ENCODE measurements at regions not wholly inside any gene's neighbourhood (a gene's known extent, or its start where the extent isn't known, plus 50 kb on each side); places are given as distances from the start of the nearest gene placed in this dataset.

DNA sequence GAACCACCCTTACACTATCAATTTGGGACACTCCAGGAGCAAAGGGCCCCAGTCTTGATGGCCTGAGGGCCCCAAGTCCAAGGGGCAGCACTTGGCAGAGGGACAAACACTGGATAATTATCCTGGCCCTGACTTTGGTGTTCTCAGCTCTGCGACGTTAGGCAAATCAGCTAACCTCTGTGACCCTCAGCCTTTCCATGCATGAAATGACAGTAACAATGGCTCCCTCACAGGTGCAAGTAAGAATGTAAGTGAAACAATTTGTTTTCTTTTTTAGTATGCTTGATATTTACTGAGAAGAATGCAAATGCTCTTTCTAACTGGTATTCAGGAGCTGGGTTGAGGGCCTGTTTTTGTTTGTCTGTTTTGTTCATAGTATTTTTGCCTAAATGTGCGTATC lies 61.6 kb upstream of the PRDX6 start:
- Histone ChIP-seq H3K36me3 (peaks cover 0 to 6% of the 10 kb centered on the region in 2 donors), H3K27me3 (no peaks in the 10 kb centered on the region), H3K9me3 (no peaks in the 10 kb centered on the region), H3K4me3 (no peak overlapping the region), H3K27ac (no peak overlapping the region), H3K4me1 (peaks cover 0 to 13% of the 10 kb centered on the region in 2 donors)
- DNase-seq (no peak), ATAC-seq (no peak)
- no peak for TF ChIP-seq CTCF (IDR thresholded peaks at IDR 0.05)
- intact Hi-C loops (cut with DNase I): no loop called here

DNA sequence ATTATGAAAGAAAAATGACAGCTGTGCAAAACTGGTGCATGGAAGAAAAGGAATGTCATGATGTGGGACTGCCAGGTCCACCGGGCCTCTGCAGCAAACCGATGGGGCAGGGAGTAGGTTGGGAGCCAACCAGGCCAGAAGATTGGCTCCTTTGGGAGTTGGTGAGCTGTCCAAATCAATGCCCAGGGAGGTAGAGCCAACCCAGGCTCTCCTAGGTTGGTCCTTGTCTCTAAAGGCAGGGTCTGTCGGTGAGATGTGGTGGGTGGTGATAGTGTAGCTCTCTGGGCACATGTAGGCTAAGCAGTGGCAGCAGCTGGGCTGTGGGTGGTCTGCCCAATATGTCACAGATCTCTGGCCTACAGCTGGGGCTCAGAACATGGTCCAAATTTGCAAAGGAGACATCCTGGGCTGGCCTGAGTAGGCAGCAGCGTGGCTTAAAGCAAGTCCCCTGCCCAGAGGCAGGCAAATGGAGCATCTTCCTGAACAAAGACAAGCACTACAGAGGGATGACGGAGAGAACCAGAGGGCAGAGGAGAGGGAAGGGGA lies 61.2 kb upstream of the PRDX6 start:
- DNase-seq: no peak
- Histone ChIP-seq H3K36me3 (peaks cover 0 to 6% of the 10 kb centered on the region in 2 donors), H3K27me3 (no peaks in the 10 kb centered on the region), H3K9me3 (no peaks in the 10 kb centered on the region), H3K4me3 (no peak overlapping the region), H3K27ac (no peak overlapping the region), H3K4me1 (peaks cover 0 to 13% of the 10 kb centered on the region in 2 donors)
- intact Hi-C loops (cut with DNase I): no loop called here
- ATAC-seq: no peak
- TF ChIP-seq CTCF (IDR thresholded peaks at IDR 0.05): no peak

DNA sequence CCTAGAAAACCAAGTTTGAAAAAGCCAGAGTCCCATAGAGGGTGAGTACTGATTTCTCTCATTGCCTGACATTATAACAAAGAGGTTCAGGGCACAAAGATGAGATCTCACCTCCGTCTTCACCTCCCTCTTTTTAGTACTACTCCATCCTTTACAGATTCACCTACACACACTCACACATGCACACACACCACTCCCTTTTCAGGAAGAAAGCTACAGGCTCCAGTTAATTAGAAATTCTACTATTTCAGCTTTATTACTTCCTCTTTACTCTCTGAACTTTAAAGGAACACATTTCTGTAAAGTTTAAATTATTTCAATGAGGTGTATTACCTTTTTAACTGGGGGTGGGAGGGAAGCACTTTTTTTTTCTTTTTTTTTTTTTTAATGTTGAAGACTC lies 59.6 kb upstream of the PRDX6 start:
- Histone ChIP-seq H3K4me1 (peaks cover 0 to 11% of the 10 kb centered on the region in 2 donors), H3K4me3 (no peak overlapping the region), H3K27me3 (no peaks in the 10 kb centered on the region), H3K27ac (no peak overlapping the region), H3K9me3 (no peaks in the 10 kb centered on the region), H3K36me3 (peaks cover 0 to 6% of the 10 kb centered on the region in 2 donors)
- ATAC-seq (no peak), DNase-seq (no peak)
- no peak for TF ChIP-seq CTCF (IDR thresholded peaks at IDR 0.05)
- intact Hi-C loops (cut with DNase I): no loop called here

GRCh38 chr1:173418107-173418985 lies 58.8 kb upstream of the PRDX6 start:
- no peak for TF ChIP-seq CTCF (IDR thresholded peaks at IDR 0.05)
- ATAC-seq: no peak
- intact Hi-C loops (cut with DNase I): no loop called here

DNA sequence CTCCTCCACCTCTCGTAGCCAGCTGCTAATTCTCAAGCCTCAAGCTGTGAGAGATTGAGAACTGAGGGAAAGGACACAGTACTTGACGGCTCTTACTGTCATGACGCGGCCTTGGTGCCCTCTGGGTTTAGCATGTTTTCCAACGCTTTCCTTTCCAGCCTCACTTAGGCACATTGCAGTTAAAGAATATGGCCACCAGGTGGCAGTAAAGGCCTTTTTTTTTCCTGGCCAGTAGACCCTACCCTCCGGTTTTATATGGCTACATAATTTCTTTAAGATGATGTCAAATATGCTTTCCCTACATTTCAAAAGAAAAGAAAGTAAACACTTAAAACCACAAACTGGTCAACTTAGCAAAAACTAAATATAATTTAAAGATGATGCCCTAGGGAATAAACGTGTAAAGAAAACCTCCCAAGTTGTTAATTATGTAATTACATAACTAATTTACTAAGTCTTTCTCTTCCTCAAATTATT lies 56.8 kb upstream of the PRDX6 start:
- intact Hi-C loops (cut with DNase I): no loop called here
- peaks cover 0 to 11% of the 10 kb centered on the region in 2 donors for H3K4me1 ChIP-seq
- no peak overlapping the region for H3K27ac ChIP-seq
- ATAC-seq (peak; percentile 92), DNase-seq (peak in 3 of 4 donors; percentile 43 to 88 (median 66))
- H3K27me3 ChIP-seq: no peaks in the 10 kb centered on the region
- peaks cover 0 to 6% of the 10 kb centered on the region in 2 donors for H3K36me3 ChIP-seq
- TF ChIP-seq CTCF (IDR thresholded peaks at IDR 0.05): peak; percentile 91 to 94
- no peaks in the 10 kb centered on the region for H3K9me3 ChIP-seq
- no peak overlapping the region for H3K4me3 ChIP-seq

More at GRCh38 chr1:173418107-173418985, 58.8 kb upstream of the PRDX6 start:
- Histone ChIP-seq H3K4me3 (no peak overlapping the region), H3K36me3 (peaks cover 0 to 6% of the 10 kb centered on the region in 2 donors), H3K27me3 (no peaks in the 10 kb centered on the region), H3K4me1 (peaks cover 0 to 11% of the 10 kb centered on the region in 2 donors), H3K9me3 (no peaks in the 10 kb centered on the region), H3K27ac (no peak overlapping the region)
- DNase-seq: no peak
